ENCODE measurements at regions not wholly inside any gene's neighbourhood (a gene's known extent, or its start where the extent isn't known, plus 50 kb on each side); places are given as distances from the start of the nearest gene placed in this dataset.

- no peak for DNase-seq
These were observed 835.8 kb upstream of the ALCAM start for GRCh38 chr3:104530934-104531333.

GRCh38 chr3:104536715-104537114, 830.0 kb upstream of the ALCAM start:
- DNase-seq: no peak

GRCh38 chr3:104537323-104537722, 829.4 kb upstream of the ALCAM start:
- DNase-seq: no peak

- DNase-seq: no peak
These were observed 820.4 kb upstream of the ALCAM start for GRCh38 chr3:104546301-104546700.

GRCh38 chr3:104547031-104547430, 819.7 kb upstream of the ALCAM start:
- no peak for DNase-seq

GRCh38 chr3:104548401-104548800, 818.3 kb upstream of the ALCAM start:
- DNase-seq: no peak

GRCh38 chr3:104549099-104549714, 817.5 kb upstream of the ALCAM start:
- no peak for DNase-seq

- DNase-seq: no peak
These were observed 813.6 kb upstream of the ALCAM start for GRCh38 chr3:104553121-104553520.

- DNase-seq: no peak
These were observed 812.3 kb upstream of the ALCAM start for GRCh38 chr3:104554425-104554824.

GRCh38 chr3:104555728-104556127, 811.0 kb upstream of the ALCAM start:
- no peak for DNase-seq

GRCh38 chr3:104556372-104557078, 810.2 kb upstream of the ALCAM start:
- no peak for DNase-seq

GRCh38 chr3:104561324-104561723, 805.4 kb upstream of the ALCAM start:
- no peak for DNase-seq

- no peak for DNase-seq
These were observed 802.6 kb upstream of the ALCAM start for GRCh38 chr3:104564045-104564643.

GRCh38 chr3:104566054-104566453, 800.7 kb upstream of the ALCAM start:
- DNase-seq: no peak

- no peak for DNase-seq
These were observed 791.1 kb upstream of the ALCAM start for GRCh38 chr3:104575634-104576033.

GRCh38 chr3:104578558-104578957, 788.2 kb upstream of the ALCAM start:
- DNase-seq: no peak

GRCh38 chr3:104582092-104582491, 784.6 kb upstream of the ALCAM start:
- no peak for DNase-seq

GRCh38 chr3:104584682-104585081, 782.0 kb upstream of the ALCAM start:
- DNase-seq: no peak

- no peak for DNase-seq
These were observed 780.4 kb upstream of the ALCAM start for GRCh38 chr3:104586344-104586743.

- no peak for DNase-seq
These were observed 778.3 kb upstream of the ALCAM start for GRCh38 chr3:104588442-104588841.

- no peak for DNase-seq
These were observed 774.9 kb upstream of the ALCAM start for GRCh38 chr3:104591776-104592175.

- DNase-seq: no peak
These were observed 772.2 kb upstream of the ALCAM start for GRCh38 chr3:104594491-104594890.

GRCh38 chr3:104596054-104596453, 770.7 kb upstream of the ALCAM start:
- no peak for DNase-seq

- DNase-seq: no peak
These were observed 770.2 kb upstream of the ALCAM start for GRCh38 chr3:104596551-104596950.
